ENCODE measurements at regions not wholly inside any gene's neighbourhood (a gene's known extent, or its start where the extent isn't known, plus 50 kb on each side); places are given as distances from the start of the nearest gene placed in this dataset.

DNA sequence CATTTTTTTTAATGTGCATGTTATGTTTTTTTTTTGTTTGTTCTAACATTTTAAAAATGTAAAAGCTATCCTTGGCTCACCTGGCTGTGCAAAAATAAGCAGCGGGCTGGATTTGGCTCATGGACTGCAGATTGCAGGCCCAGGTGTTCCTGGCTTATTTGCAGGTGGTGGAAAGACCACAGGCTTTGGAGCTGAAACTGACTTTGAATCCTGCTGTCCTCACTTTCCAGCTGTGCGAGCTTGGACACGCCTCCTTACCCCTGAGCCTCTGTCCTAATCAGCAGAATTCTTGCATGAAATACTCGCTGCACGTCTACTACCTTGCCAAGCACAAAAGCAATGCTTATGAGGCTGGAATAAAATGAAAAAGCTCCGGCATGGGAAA, 188.7 kb upstream of the TPM1 start:
- TF ChIP-seq CTCF (conservative IDR thresholded peaks at IDR 0.05; ENCODE audit: low read length) = no peak
- no peak for TF ChIP-seq EZH2phosphoT487 (IDR thresholded peaks at IDR 0.05; ENCODE audit: borderline replicate concordance, low read depth, low read length)
